Stimulated activated CD4-positive, alpha-beta T cell treated with anti-CD3 and anti-CD28 coated beads, Interleukin-15, amount 100 ng/mL, for 24 hours (primary cell): ENCODE measurements at regions not wholly inside any gene's neighbourhood (a gene's known extent, or its start where the extent isn't known, plus 50 kb on each side); places are given as distances from the start of the nearest gene placed in this dataset.
A peak's percentile ranks its signal among the peaks of the same experiment; 100 is the strongest.

Experiments used
- DNase-seq: peaks from one replicate; pipeline ENCODE4 v3.0.0-alpha.2; 2020

GRCh38 chr14:31944256-31945073, 132.6 kb upstream of the ARHGAP5 start:
- DNase-seq = no peak

DNA sequence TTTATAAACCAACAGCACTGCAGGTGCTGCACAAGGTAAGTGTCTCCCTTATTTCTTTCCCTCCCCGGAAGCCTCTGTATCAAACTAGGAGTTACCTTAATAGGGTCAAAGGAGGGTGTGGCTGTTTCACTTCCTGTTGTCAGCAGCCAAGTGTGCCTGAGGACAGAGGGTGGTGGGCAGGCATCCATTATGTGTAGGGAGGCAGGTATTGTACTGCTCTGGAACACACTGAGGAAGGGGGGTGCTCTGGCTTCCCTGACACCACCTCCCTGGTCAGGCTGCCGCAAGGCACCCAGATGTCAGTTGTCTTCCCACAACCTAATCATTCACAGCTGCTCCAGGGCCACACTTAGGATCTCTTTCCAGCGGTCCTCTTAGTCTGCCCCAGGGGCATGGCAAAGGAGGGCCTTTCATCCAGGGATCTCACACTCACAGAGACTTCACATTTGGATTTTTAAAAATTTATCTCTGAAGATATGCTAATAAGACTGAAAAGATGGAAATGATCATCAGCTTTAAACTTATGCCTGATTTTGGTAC, 132.0 kb upstream of the ARHGAP5 start:
- DNase-seq = peak; percentile 6

DNA sequence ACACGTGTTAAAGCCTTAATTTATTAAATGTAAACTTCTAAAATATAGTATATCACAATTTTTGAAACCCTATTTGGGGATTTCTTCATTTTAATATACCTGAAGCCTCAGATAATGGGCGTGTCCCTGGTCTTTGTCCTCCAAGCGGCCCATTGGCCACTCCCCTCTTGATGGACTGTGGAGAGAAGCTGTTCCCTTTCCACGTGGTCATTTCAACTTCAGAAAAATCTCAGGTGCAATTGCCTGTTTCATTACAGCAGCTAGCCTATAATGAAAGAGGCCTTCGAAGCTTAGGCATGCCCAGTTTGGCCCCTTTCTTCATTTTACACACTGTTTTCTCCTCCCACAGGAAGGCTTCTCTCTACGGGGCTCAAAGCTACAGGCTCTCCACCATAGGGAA, 131.4 kb upstream of the ARHGAP5 start:
- no peak for DNase-seq

DNA sequence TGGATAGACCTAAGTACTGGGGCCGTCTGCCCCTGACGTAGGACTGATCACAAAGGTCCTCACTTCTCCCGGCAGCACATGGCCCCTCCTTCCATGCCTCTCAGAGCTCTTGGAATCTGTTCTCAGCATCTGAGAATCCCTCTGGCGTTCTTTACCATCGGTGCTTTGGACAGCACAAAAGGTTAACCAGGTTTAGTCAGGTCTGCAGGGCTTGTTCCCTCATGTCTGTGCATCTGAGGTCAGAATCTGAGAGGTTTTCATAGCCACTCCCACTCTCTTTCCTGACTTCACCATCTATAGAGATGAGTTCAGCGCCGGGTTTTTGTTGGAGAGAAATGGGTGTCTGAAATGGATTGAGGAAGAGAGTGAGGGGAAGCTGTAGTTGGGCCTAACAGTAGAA, 130.0 kb upstream of the ARHGAP5 start:
- no peak for DNase-seq

DNA sequence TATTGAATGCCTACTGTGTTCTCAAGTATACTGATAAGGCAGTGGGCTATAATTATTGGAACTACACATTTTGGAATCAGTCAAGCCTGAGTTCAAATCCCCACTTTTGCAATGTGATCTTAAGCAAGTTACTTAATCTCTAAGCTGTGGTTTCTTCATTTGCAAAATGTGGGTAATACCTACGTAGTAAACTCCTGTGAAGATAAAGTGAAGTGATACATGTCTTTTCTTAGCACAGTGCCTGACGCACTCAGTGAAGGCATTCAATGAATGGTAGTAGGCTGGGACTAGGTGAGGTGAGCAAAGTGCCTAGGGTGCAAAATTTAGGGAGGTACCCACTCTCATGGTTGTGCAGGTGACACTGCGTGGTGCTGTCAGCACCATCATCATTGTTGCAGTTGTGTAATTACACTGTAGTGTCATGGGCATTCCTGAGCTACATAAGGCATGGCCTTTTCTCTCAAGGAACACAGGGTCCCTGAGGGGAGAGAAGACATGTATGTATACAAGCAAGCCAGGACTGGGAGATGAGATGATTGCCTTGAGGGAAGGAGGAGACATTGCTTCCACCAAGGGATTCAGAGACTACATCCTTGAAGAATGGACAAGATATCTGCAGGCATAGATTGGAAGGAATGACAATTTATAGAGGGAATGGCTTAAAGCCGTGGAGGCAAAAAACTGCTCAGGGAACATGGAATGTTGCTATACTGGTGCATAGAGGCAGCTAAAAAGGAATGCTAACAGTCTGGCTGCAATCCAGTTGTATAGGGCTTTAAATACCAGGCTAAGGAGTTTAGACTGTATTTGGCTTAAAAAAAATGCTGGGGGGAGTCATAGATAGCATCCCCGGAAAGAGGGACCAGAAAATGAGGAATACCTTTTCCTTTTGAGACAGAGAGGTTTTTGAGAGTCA, 129.2 kb upstream of the ARHGAP5 start:
- no peak for DNase-seq

DNA sequence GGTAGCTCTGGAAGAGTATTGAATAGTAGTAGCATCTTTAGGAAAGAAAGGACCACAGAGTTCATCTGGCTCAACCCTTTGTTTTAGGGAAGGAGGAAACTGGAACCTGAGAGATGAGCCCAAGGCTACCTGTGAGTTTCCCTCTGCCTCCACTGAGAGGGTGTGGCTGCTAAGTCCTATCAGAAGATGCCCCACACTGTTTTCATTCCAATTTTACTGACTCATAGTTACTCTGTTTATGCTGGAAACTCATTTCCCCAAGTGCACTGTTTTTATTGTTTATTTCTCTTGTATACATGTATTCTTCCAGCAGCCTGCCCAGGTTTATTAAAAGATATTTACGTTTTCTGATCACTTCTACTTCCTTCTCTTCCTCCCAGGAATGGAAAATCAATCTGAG, 127.4 kb upstream of the ARHGAP5 start:
- no peak for DNase-seq

GRCh38 chr14:31950331-31950730, 126.8 kb upstream of the ARHGAP5 start:
- no peak for DNase-seq

- no peak for DNase-seq
These were observed 126.1 kb upstream of the ARHGAP5 start for GRCh38 chr14:31950764-31951637.

- no peak for DNase-seq
These were observed 125.5 kb upstream of the ARHGAP5 start for GRCh38 chr14:31951638-31951964.

GRCh38 chr14:31952573-31952972, 124.5 kb upstream of the ARHGAP5 start:
- DNase-seq = no peak

- no peak for DNase-seq
These were observed 123.9 kb upstream of the ARHGAP5 start for GRCh38 chr14:31953210-31953609.

- peak; percentile 9 for DNase-seq
These were observed 122.1 kb upstream of the ARHGAP5 start for GRCh38 chr14:31954991-31955390.

- no peak for DNase-seq
These were observed 121.0 kb upstream of the ARHGAP5 start for GRCh38 chr14:31955936-31956579.

GRCh38 chr14:31957565-31957964, 119.5 kb upstream of the ARHGAP5 start:
- DNase-seq = no peak

DNA sequence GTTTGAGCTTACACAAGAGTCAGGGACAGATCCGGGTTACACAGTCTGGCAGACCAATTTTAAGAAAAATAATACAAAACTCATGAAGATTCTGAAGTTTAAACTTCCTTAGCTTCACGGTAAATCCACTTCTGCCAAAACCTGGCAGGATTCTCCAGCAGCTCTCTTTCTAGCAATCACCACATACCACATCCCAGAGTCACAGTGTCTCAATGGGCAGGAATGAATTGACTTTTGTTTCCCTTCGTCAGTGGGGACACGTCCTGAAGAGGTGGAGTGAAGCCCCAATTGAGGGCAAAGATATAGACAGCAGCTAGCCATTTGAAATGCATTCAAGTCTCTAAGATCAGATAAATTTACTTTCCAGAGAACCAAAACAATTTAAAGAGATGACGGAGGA, 117.1 kb upstream of the ARHGAP5 start:
- DNase-seq = no peak

DNA sequence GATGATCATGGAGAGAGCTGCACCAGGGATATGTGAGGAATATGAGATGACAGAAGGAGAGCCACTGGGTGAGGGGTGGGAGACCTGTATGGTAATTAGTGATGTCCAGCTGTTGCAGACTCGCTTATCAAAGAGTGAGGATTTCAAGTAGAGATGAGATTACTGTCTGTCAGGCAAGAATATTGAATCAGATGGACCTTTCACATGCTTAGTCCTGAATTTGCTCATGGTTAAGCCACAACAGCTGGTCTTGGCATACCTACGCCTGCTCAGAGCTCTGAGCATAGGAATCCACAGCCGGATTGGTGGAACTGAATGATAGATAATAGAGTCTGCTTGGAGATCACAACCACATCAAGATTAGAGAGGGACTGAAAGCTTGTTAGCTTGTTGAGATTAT, 115.2 kb upstream of the ARHGAP5 start:
- no peak for DNase-seq

GRCh38 chr14:31962920-31963319, 114.2 kb upstream of the ARHGAP5 start:
- no peak for DNase-seq

GRCh38 chr14:31963587-31963986, 113.5 kb upstream of the ARHGAP5 start:
- no peak for DNase-seq

GRCh38 chr14:31964490-31964889, 112.6 kb upstream of the ARHGAP5 start:
- no peak for DNase-seq

GRCh38 chr14:31965071-31965734, 111.9 kb upstream of the ARHGAP5 start:
- no peak for DNase-seq

- DNase-seq = no peak
These were observed 111.1 kb upstream of the ARHGAP5 start for GRCh38 chr14:31965735-31966598.
